WTC11 (cell line): ENCODE measurements at regions not wholly inside any gene's neighbourhood (a gene's known extent, or its start where the extent isn't known, plus 50 kb on each side); places are given as distances from the start of the nearest gene placed in this dataset.

Source experiments
- ATAC-seq: fragments of 200-7000 bp; cut with Tn5 transposase; 2 replicates; pipeline ENCODE4 v1.10.0; 2021; ENCODE audit warnings: mild to moderate bottlenecking, moderate library complexity
- CTCF ChIA-PET: fragments of 300-600 bp; sonication (Branson Sonifier 250); formaldehyde crosslinking; loops from one replicate; lab custom pipeline; 2021; ENCODE audit warnings: antibody characterized with exemption; lab: Charles Lee
- POLR2A ChIA-PET: fragments of 350-600 bp; sonication (Branson Sonifier 250); formaldehyde crosslinking; loops from one replicate; lab custom pipeline; 2021; ENCODE audit warnings: antibody characterized with exemption; lab: Charles Lee
- DNase-seq: peaks from one replicate; pipeline ENCODE4 v3.0.0; 2021; ENCODE audit warnings: low spot score
- H3K27ac Mint-ChIP-seq: 2 replicates; pipeline ENCODE4 v1.8.0; 2021; ENCODE audit warnings: mixed read lengths
- H3K27me3 Mint-ChIP-seq: 2 replicates; pipeline ENCODE4 v1.8.0; 2021; ENCODE audit warnings: low read depth, mild to moderate bottlenecking, moderate library complexity, mixed read lengths
- H3K36me3 Mint-ChIP-seq: 2 replicates; pipeline ENCODE4 v1.8.0; 2021; ENCODE audit warnings: mixed read lengths
- H3K4me1 Mint-ChIP-seq: 2 replicates; pipeline ENCODE4 v1.8.0; 2022; ENCODE audit warnings: mixed read lengths
- H3K4me3 Mint-ChIP-seq: 2 replicates; pipeline ENCODE4 v1.8.0; 2021; ENCODE audit warnings: mild to moderate bottlenecking, moderate library complexity, mixed read lengths
- H3K9me3 Mint-ChIP-seq: 2 replicates; pipeline ENCODE4 v1.8.0; 2021; ENCODE audit warnings: mixed read lengths
- CTCF ChIP-seq: fragments of 200-600 bp; IDR thresholded peaks from 2 replicates; pipeline ENCODE4 v1.8.0; 2022; ENCODE audit warnings: antibody characterized with exemption
- E2F5 ChIP-seq: sonication (generic); formaldehyde crosslinking; IDR thresholded peaks from 2 replicates; pipeline ENCODE4 v1.8.1; 2022; ENCODE audit warnings: mild to moderate bottlenecking, moderate library complexity, missing genetic modification reagents
- FOXK1 ChIP-seq: sonication (generic); formaldehyde crosslinking; IDR thresholded peaks from 2 replicates; pipeline ENCODE4 v1.8.0; 2022; ENCODE audit warnings: mild to moderate bottlenecking, moderate library complexity, missing genetic modification reagents
- FOXP1 ChIP-seq: sonication (generic); formaldehyde crosslinking; IDR thresholded peaks from 2 replicates; pipeline ENCODE4 v1.8.0; 2022; ENCODE audit warnings: missing genetic modification reagents, mild to moderate bottlenecking, moderate library complexity, borderline replicate concordance
- GABPB1 ChIP-seq: sonication (generic); formaldehyde crosslinking; IDR thresholded peaks from 2 replicates; pipeline ENCODE4 v1.8.1; 2023; ENCODE audit warnings: mild to moderate bottlenecking, missing genetic modification reagents
- KAT7 ChIP-seq: sonication (generic); formaldehyde crosslinking; IDR thresholded peaks from 2 replicates; pipeline ENCODE4 v1.8.1; 2023; ENCODE audit warnings: missing genetic modification reagents, mild to moderate bottlenecking, borderline replicate concordance
- MAX ChIP-seq: sonication (generic); formaldehyde crosslinking; IDR thresholded peaks from 2 replicates; pipeline ENCODE4 v1.8.0; 2022; ENCODE audit warnings: mild to moderate bottlenecking, missing genetic modification reagents
- MXD4 ChIP-seq: fragments of 250-450 bp; sonication (Bioruptor Pico); IDR thresholded peaks from 2 replicates; pipeline ENCODE4 v1.8.0; 2021; ENCODE audit warnings: mild to moderate bottlenecking, moderate library complexity, borderline replicate concordance
- NFATC4 ChIP-seq: fragments of 250-450 bp; sonication (Bioruptor Pico); IDR thresholded peaks from 2 replicates; pipeline ENCODE4 v1.9.0; 2021; ENCODE audit warnings: mild to moderate bottlenecking
- NFYB ChIP-seq: sonication (generic); formaldehyde crosslinking; conservative IDR thresholded peaks from 2 replicates; pipeline ENCODE4 v1.8.0; 2022; ENCODE audit warnings: low read depth, missing genetic modification reagents
- PREB ChIP-seq: sonication (generic); formaldehyde crosslinking; IDR thresholded peaks from 2 replicates; pipeline ENCODE4 v1.8.1; 2022; ENCODE audit warnings: mild to moderate bottlenecking, missing genetic modification reagents, moderate library complexity, borderline replicate concordance
- PRRX2 ChIP-seq: fragments of 250-450 bp; sonication (Bioruptor Pico); IDR thresholded peaks from 2 replicates; pipeline ENCODE4 v1.8.0; 2021; ENCODE audit warnings: mild to moderate bottlenecking
- STAT6 ChIP-seq: sonication (generic); formaldehyde crosslinking; conservative IDR thresholded peaks from 2 replicates; pipeline ENCODE4 v1.8.1; 2023; ENCODE audit warnings: mild to moderate bottlenecking, low read depth, missing genetic modification reagents, moderate library complexity
- TP53 ChIP-seq: sonication (generic); formaldehyde crosslinking; IDR thresholded peaks from 2 replicates; pipeline ENCODE4 v1.8.1; 2023; ENCODE audit warnings: mild to moderate bottlenecking, missing genetic modification reagents
- USF2 ChIP-seq: sonication (generic); formaldehyde crosslinking; IDR thresholded peaks from 2 replicates; pipeline ENCODE4 v1.8.1; 2023; ENCODE audit warnings: mild to moderate bottlenecking, missing genetic modification reagents, moderate library complexity
- ZBTB21 ChIP-seq: sonication (generic); formaldehyde crosslinking; IDR thresholded peaks from 2 replicates; pipeline ENCODE4 v1.8.1; 2023; ENCODE audit warnings: mild to moderate bottlenecking, missing genetic modification reagents, borderline replicate concordance
- ZNF138 ChIP-seq: sonication (generic); formaldehyde crosslinking; conservative IDR thresholded peaks from 2 replicates; pipeline ENCODE4 v1.8.1; 2022; ENCODE audit warnings: mild to moderate bottlenecking, moderate library complexity, missing genetic modification reagents
- ZNF232 ChIP-seq: sonication (generic); formaldehyde crosslinking; IDR thresholded peaks from 2 replicates; pipeline ENCODE4 v1.8.0; 2022; ENCODE audit warnings: mild to moderate bottlenecking, missing genetic modification reagents
- ZNF281 ChIP-seq: sonication (generic); formaldehyde crosslinking; IDR thresholded peaks from 2 replicates; pipeline ENCODE4 v1.8.0; 2023; ENCODE audit warnings: mild to moderate bottlenecking, missing genetic modification reagents
- ZNF416 ChIP-seq: fragments of 250-450 bp; sonication (Bioruptor Pico); IDR thresholded peaks from 2 replicates; pipeline ENCODE4 v1.9.0; 2021; ENCODE audit warnings: mild to moderate bottlenecking, inconsistent platforms
- ZNF423 ChIP-seq: fragments of 250-450 bp; sonication (Bioruptor Pico); IDR thresholded peaks from 2 replicates; pipeline ENCODE4 v2.1.2; 2022; ENCODE audit warnings: mild to moderate bottlenecking, moderate library complexity

GRCh38 chr4:4945021-4945420, 74.2 kb downstream of the CYTL1 start (continued):
- TF ChIP-seq KAT7 (CRISPR knock-in tag): no peak
- TF ChIP-seq PRRX2 (CRISPR knock-in tag): no peak
- no peak for TF ChIP-seq FOXK1 (CRISPR knock-in tag)
- no peak for TF ChIP-seq ZNF232 (CRISPR knock-in tag)
- no peak for TF ChIP-seq GABPB1
- TF ChIP-seq STAT6 (CRISPR knock-in tag): no peak
- no peak for TF ChIP-seq FOXP1 (CRISPR knock-in tag)
- TF ChIP-seq ZBTB21 (CRISPR knock-in tag): no peak
- TF ChIP-seq, all 79 proteins: peak for 0

GRCh38 chr4:4945829-4946228, 73.4 kb downstream of the CYTL1 start:
- ChIA-PET CTCF (no interaction called here), POLR2A (no interaction called here)
- peaks cover 24% of the 10 kb centered on the region for H3K27me3 Mint-ChIP-seq
- H3K36me3 Mint-ChIP-seq: no peaks in the 10 kb centered on the region
- H3K4me3 Mint-ChIP-seq: no peak overlapping the region
- ATAC-seq (no peak), DNase-seq (no peak)
- TF ChIP-seq PREB (CRISPR knock-in tag): no peak
- H3K9me3 Mint-ChIP-seq: peaks cover 12% of the 10 kb centered on the region
- H3K4me1 Mint-ChIP-seq: 0 out of 2 replicates have a peak, but pooled peaks cover 4% of the 10 kb centered on the region
- no peak overlapping the region for H3K27ac Mint-ChIP-seq

GRCh38 chr4:4946416-4946815, 72.8 kb downstream of the CYTL1 start:
- Mint-ChIP-seq H3K9me3 (peaks cover 12% of the 10 kb centered on the region), H3K36me3 (no peaks in the 10 kb centered on the region), H3K4me3 (no peak overlapping the region), H3K4me1 (0 out of 2 replicates have a peak, but pooled peaks cover 5% of the 10 kb centered on the region), H3K27me3 (peaks cover 27% of the 10 kb centered on the region), H3K27ac (no peak overlapping the region)
- ChIA-PET POLR2A (no interaction called here), CTCF (no interaction called here)
- no peak for ATAC-seq
- DNase-seq: no peak
- TF ChIP-seq USF2 (CRISPR knock-in tag) (no peak), ZNF138 (CRISPR knock-in tag) (no peak), NFYB (CRISPR knock-in tag) (no peak), MAX (CRISPR knock-in tag) (no peak), MXD4 (CRISPR knock-in tag) (no peak), TP53 (CRISPR knock-in tag) (no peak), ZNF423 (CRISPR knock-in tag) (no peak), E2F5 (CRISPR knock-in tag) (no peak), ZNF416 (CRISPR knock-in tag) (no peak), CTCF (no peak), NFATC4 (CRISPR knock-in tag) (no peak), ZNF232 (CRISPR knock-in tag) (no peak), ZNF281 (CRISPR knock-in tag) (no peak)
